Thymus (tissue), 11 donors: ENCODE measurements at regions not wholly inside any gene's neighbourhood (a gene's known extent, or its start where the extent isn't known, plus 50 kb on each side); places are given as distances from the start of the nearest gene placed in this dataset.

Experiments used
- DNase-seq, 9 donors: peaks; one replicate each; pipeline ENCODE4 v3.0.0-alpha.2; 2013; ENCODE audit warnings: low spot score in 9 of 9, low read depth in 6 of 9, missing footprints in 1 of 9
- H3K27ac ChIP-seq, 2 donors: one replicate each; pipeline ENCODE4 v1.5.1; 2013; ENCODE audit warnings: control low read depth in 1 of 2, low read depth in 1 of 2, low read length in 1 of 2, mild to moderate bottlenecking in 1 of 2, moderate library complexity in 1 of 2
- H3K27me3 ChIP-seq, 2 donors: one replicate each; pipeline ENCODE4 v1.5.1; 2013; ENCODE audit warnings: low read length in 1 of 2; ENCODE audit not compliant: control insufficient read depth in 2 of 2, insufficient read depth in 1 of 2
- H3K36me3 ChIP-seq, 2 donors: one replicate each; pipeline ENCODE4 v1.5.1; 2013; ENCODE audit warnings: low read length in 1 of 2, mild to moderate bottlenecking in 1 of 2, moderate library complexity in 1 of 2; ENCODE audit not compliant: control insufficient read depth in 2 of 2, insufficient read depth in 2 of 2
- H3K4me1 ChIP-seq, 2 donors: one replicate each; pipeline ENCODE4 v1.5.1; 2013; ENCODE audit warnings: low read length in 2 of 2; ENCODE audit not compliant: control insufficient read depth in 2 of 2, insufficient read depth in 2 of 2
- H3K4me3 ChIP-seq, 2 donors: one replicate each; pipeline ENCODE4 v1.5.1; 2013; ENCODE audit warnings: low read length in 2 of 2, control low read depth in 1 of 2, mild to moderate bottlenecking in 1 of 2
- H3K9me3 ChIP-seq, 2 donors: one replicate each; pipeline ENCODE4 v1.5.1; 2013; ENCODE audit warnings: low read length in 1 of 2, mild to moderate bottlenecking in 1 of 2; ENCODE audit not compliant: control insufficient read depth in 2 of 2, insufficient read depth in 1 of 2
- WGBS: extraction: QIAGEN DNeasy Blood & Tissue Kit; methylation state at CpG from one replicate; pipeline ENCODE4 v1.1.7; 2013; 5-methylcytosine and 5-hydroxymethylcytosine counted together
- donor health status: healthy.

DNA sequence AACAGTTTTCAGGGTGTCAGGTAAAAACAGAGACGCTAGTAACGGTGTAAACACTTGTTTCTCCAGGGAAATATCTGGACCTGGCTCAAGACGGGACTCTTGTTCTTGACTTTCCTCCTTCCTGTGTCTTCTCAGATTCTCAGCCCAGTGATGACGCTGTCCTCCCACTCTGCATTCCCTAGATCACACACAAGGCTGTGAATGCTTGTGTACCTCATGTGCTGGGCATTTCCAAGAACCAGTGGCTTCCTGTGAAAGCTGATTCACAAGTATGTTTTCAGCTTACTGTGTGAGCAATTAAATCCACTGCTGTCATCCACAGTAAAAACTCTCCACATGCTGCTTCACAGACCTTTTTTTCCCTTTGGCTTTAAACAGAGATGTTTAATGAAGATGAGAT lies 193.8 kb upstream of the DPP6 start:
- no peaks in the 10 kb centered on the region for H3K9me3 ChIP-seq
- H3K4me3 ChIP-seq = no peak overlapping the region
- H3K36me3 ChIP-seq = no peaks in the 10 kb centered on the region
- H3K27me3 ChIP-seq = no peaks in the 10 kb centered on the region
- H3K27ac ChIP-seq = no peak overlapping the region
- WGBS = 79% methylated on average over 4 of the region's 4 CpGs
- no peak for DNase-seq
- no peaks in the 10 kb centered on the region for H3K4me1 ChIP-seq

GRCh38 chr7:153859239-153859638 lies 193.0 kb upstream of the DPP6 start:
- H3K36me3 ChIP-seq = no peaks in the 10 kb centered on the region
- H3K4me1 ChIP-seq = no peaks in the 10 kb centered on the region
- H3K27me3 ChIP-seq = no peaks in the 10 kb centered on the region
- WGBS = 97% methylated on average over 6 of the region's 6 CpGs
- no peak overlapping the region for H3K27ac ChIP-seq
- H3K9me3 ChIP-seq = no peaks in the 10 kb centered on the region
- DNase-seq = no peak
- H3K4me3 ChIP-seq = no peak overlapping the region

GRCh38 chr7:153886506-153887441 lies 165.4 kb upstream of the DPP6 start:
- Histone ChIP-seq H3K4me3 (peak overlapping the region in 1 of 2 donors; percentile 20), H3K4me1 (no peaks in the 10 kb centered on the region), H3K36me3 (no peaks in the 10 kb centered on the region), H3K27me3 (peaks cover 24 to 35% of the 10 kb centered on the region in 2 donors), H3K27ac (no peak overlapping the region), H3K9me3 (no peaks in the 10 kb centered on the region)
- peak in 2 of 9 donors; percentile 2 to 5 for DNase-seq
- WGBS = 5% methylated on average over 98 of the region's 98 CpGs

DNA sequence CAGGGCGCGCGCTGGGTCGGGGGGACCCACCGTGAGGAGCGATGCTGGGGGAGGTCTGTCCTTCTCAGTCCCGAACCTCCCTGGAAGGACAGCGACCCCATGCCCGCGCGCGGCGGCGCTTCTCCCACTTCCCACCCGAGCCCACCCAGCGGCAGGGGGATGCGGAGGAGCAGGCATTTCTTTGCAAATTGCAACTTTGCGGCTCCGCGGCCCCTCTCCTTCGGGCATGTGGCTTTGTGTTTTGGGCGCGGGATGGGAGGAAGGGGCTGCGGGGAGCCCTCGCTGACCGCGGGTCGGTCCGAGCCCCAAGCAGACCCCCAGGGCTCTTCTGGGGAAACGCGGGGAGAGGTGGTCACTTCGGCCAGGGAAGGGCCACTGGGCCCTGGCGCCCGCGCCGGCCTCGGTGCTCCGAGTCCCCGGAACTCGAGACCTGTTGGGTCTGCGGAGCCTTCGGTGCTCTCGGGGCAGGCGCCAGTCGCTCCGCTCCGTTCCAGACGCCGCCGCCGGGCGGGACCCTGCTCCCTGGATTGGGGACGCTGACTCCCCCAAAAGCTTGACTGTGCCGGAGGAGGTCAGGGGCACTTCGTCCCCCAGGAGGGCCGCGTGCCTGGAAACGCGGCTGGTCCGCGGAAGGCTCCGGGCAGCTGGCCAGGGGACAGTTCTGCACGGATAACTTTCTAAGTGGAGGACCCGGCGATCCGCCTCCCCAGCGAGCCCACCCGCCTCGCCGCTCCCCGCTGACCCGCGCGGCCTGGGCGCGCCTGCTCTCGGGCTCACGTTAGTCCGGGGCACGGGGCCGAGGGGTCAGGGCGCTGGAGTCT lies 164.2 kb upstream of the DPP6 start:
- no peak for DNase-seq
- Histone ChIP-seq H3K9me3 (no peaks in the 10 kb centered on the region), H3K27me3 (peaks cover 24 to 35% of the 10 kb centered on the region in 2 donors), H3K4me1 (no peaks in the 10 kb centered on the region), H3K27ac (no peak overlapping the region), H3K4me3 (no peak overlapping the region), H3K36me3 (no peaks in the 10 kb centered on the region)
- 9% methylated on average over 82 of the region's 82 CpGs for WGBS

GRCh38 chr7:153891990-153892389 lies 160.2 kb upstream of the DPP6 start:
- H3K27ac ChIP-seq = no peak overlapping the region
- H3K36me3 ChIP-seq = no peaks in the 10 kb centered on the region
- WGBS = 89% methylated on average over 6 of the region's 6 CpGs
- H3K4me1 ChIP-seq = no peaks in the 10 kb centered on the region
- H3K27me3 ChIP-seq = peaks cover 16 to 20% of the 10 kb centered on the region in 2 donors
- H3K4me3 ChIP-seq = no peak overlapping the region
- H3K9me3 ChIP-seq = no peaks in the 10 kb centered on the region
- no peak for DNase-seq

DNA sequence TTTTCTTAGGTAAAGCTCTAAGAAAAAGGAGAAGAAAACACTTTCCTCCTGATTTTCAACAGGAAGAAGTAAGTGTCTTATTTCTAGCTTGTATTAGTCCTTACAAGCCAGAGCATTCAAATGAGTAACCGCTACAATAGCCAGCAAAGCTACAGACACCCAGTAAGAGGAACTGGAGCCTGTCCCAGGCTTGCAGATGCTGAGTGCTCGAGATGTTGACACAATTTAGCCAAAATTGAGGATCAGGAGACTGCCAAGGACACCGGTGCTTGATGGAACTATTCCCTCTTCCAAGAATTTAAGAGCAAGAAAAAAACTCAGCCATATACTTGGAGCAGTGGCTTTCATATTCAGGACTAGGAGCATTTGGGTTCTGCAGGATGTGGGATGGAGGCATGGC lies 149.3 kb upstream of the DPP6 start:
- Histone ChIP-seq H3K9me3 (no peaks in the 10 kb centered on the region), H3K27ac (no peak overlapping the region), H3K4me1 (no peaks in the 10 kb centered on the region), H3K4me3 (no peak overlapping the region), H3K27me3 (no peaks in the 10 kb centered on the region), H3K36me3 (no peaks in the 10 kb centered on the region)
- 72% methylated on average over 3 of the region's 3 CpGs for WGBS
- DNase-seq = no peak

- Histone ChIP-seq H3K27ac (no peak overlapping the region), H3K4me1 (no peaks in the 10 kb centered on the region), H3K4me3 (no peak overlapping the region), H3K27me3 (no peaks in the 10 kb centered on the region), H3K36me3 (no peaks in the 10 kb centered on the region), H3K9me3 (peaks cover 0 to 2% of the 10 kb centered on the region in 2 donors)
- no peak for DNase-seq
- 87% methylated on average over 4 of the region's 4 CpGs for WGBS
Observed at GRCh38 chr7:153912211-153912610, 140.0 kb upstream of the DPP6 start.

DNA sequence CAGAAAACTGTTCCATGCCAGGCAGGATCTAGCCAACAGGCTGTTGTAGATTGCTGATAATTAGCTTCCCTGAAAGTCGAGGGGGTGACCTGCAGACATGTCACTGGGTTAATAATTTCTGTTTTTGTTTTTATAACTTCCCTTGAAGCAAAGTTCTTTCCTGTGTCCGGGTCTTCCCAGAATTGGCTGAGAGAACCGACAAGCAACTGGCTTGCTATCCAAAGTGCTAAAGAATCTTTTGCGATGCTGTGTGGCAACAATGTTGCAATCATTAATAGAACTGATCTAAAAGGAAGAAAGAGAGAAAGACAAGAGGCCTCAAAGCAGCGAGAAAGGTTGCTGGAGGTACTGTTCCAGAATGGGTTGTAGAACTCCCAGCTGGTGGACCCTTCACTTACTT lies 132.1 kb upstream of the DPP6 start:
- no peaks in the 10 kb centered on the region for H3K27me3 ChIP-seq
- H3K36me3 ChIP-seq = no peaks in the 10 kb centered on the region
- no peak for DNase-seq
- no peak overlapping the region for H3K4me3 ChIP-seq
- H3K27ac ChIP-seq = no peak overlapping the region
- H3K9me3 ChIP-seq = peaks cover 0 to 6% of the 10 kb centered on the region in 2 donors
- 80% methylated on average over 5 of the region's 5 CpGs for WGBS
- no peaks in the 10 kb centered on the region for H3K4me1 ChIP-seq

GRCh38 chr7:153920897-153921296 lies 131.3 kb upstream of the DPP6 start:
- Histone ChIP-seq H3K4me1 (no peaks in the 10 kb centered on the region), H3K27ac (no peak overlapping the region), H3K36me3 (no peaks in the 10 kb centered on the region), H3K4me3 (no peak overlapping the region), H3K27me3 (no peaks in the 10 kb centered on the region), H3K9me3 (peaks cover 0 to 6% of the 10 kb centered on the region in 2 donors)
- 92% methylated on average over 5 of the region's 5 CpGs for WGBS
- DNase-seq = no peak
